ENCODE measurements at regions not wholly inside any gene's neighbourhood (a gene's known extent, or its start where the extent isn't known, plus 50 kb on each side); places are given as distances from the start of the nearest gene placed in this dataset.

GRCh38 chr3:10715886-10716285, 100.1 kb upstream of the SLC6A11 start:
- Histone ChIP-seq H3K9me3 (ENCODE audit: severe bottlenecking) (peaks cover 6% of the 10 kb centered on the region), H3K4me3 (ENCODE audit: low read depth, low read length) (no peak overlapping the region), H3K36me3 (no peaks in the 10 kb centered on the region), H3K27ac (no peak overlapping the region), H3K27me3 (ENCODE audit: insufficient read depth, low read depth, severe bottlenecking) (peaks cover 4% of the 10 kb centered on the region)
- no peak for DNase-seq
- TF ChIP-seq CTCF (IDR thresholded peaks at IDR 0.05; ENCODE audit: low read depth, low read length): no peak

GRCh38 chr3:10716964-10717363, 99.1 kb upstream of the SLC6A11 start:
- Histone ChIP-seq H3K36me3 (no peaks in the 10 kb centered on the region), H3K9me3 (ENCODE audit: severe bottlenecking) (peaks cover 6% of the 10 kb centered on the region), H3K27me3 (ENCODE audit: insufficient read depth, low read depth, severe bottlenecking) (peaks cover 11% of the 10 kb centered on the region), H3K4me3 (ENCODE audit: low read depth, low read length) (no peak overlapping the region), H3K27ac (no peak overlapping the region)
- TF ChIP-seq CTCF (IDR thresholded peaks at IDR 0.05; ENCODE audit: low read depth, low read length): no peak
- no peak for DNase-seq

GRCh38 chr3:10717756-10718155, 98.3 kb upstream of the SLC6A11 start:
- Histone ChIP-seq H3K36me3 (no peaks in the 10 kb centered on the region), H3K27me3 (ENCODE audit: insufficient read depth, low read depth, severe bottlenecking) (peaks cover 11% of the 10 kb centered on the region), H3K9me3 (ENCODE audit: severe bottlenecking) (peaks cover 6% of the 10 kb centered on the region), H3K4me3 (ENCODE audit: low read depth, low read length) (no peak overlapping the region), H3K27ac (no peak overlapping the region)
- no peak for TF ChIP-seq CTCF (IDR thresholded peaks at IDR 0.05; ENCODE audit: low read depth, low read length)
- no peak for DNase-seq

GRCh38 chr3:10721101-10721500, 94.9 kb upstream of the SLC6A11 start:
- no peak for DNase-seq
- H3K36me3 ChIP-seq: no peaks in the 10 kb centered on the region
- H3K27me3 ChIP-seq (ENCODE audit: insufficient read depth, low read depth, severe bottlenecking): peaks cover 7% of the 10 kb centered on the region

GRCh38 chr3:10722911-10723310, 93.1 kb upstream of the SLC6A11 start:
- DNase-seq: no peak
- H3K36me3 ChIP-seq: no peaks in the 10 kb centered on the region
- TF ChIP-seq CTCF (IDR thresholded peaks at IDR 0.05; ENCODE audit: low read depth, low read length): no peak
- no peak overlapping the region for H3K4me3 ChIP-seq (ENCODE audit: low read depth, low read length)
- peaks cover 7% of the 10 kb centered on the region for H3K27me3 ChIP-seq (ENCODE audit: insufficient read depth, low read depth, severe bottlenecking)
- no peak overlapping the region for H3K27ac ChIP-seq
- no peaks in the 10 kb centered on the region for H3K9me3 ChIP-seq (ENCODE audit: severe bottlenecking)

More at GRCh38 chr3:10721101-10721500, 94.9 kb upstream of the SLC6A11 start:
- Histone ChIP-seq H3K27ac (no peak overlapping the region), H3K4me3 (ENCODE audit: low read depth, low read length) (no peak overlapping the region), H3K9me3 (ENCODE audit: severe bottlenecking) (no peaks in the 10 kb centered on the region)
- no peak for TF ChIP-seq CTCF (IDR thresholded peaks at IDR 0.05; ENCODE audit: low read depth, low read length)

GRCh38 chr3:10723991-10724390, 92.0 kb upstream of the SLC6A11 start:
- no peak for DNase-seq
- Histone ChIP-seq H3K27me3 (ENCODE audit: insufficient read depth, low read depth, severe bottlenecking) (peaks cover 7% of the 10 kb centered on the region), H3K27ac (no peak overlapping the region), H3K36me3 (no peaks in the 10 kb centered on the region), H3K4me3 (ENCODE audit: low read depth, low read length) (no peak overlapping the region), H3K9me3 (ENCODE audit: severe bottlenecking) (no peaks in the 10 kb centered on the region)
- TF ChIP-seq CTCF (IDR thresholded peaks at IDR 0.05; ENCODE audit: low read depth, low read length): no peak
